SK-N-SH (cell line): ENCODE measurements at regions not wholly inside any gene's neighbourhood (a gene's known extent, or its start where the extent isn't known, plus 50 kb on each side); places are given as distances from the start of the nearest gene placed in this dataset.

Experiments used
- EP300 ChIP-seq, 2 experiments: IDR thresholded peaks; 2 replicates each; pipeline versions ENCODE4 v1.4.0 to v1.6.1; 2012; ENCODE audit warnings: borderline replicate concordance in 1 of 2, low read depth in 1 of 2, low read length in 1 of 2
- POLR2AphosphoS5 ChIP-seq: IDR thresholded peaks from 2 replicates; pipeline ENCODE4 v1.6.1; 2012; ENCODE audit warnings: low read depth, low read length
- TF ChIP-seq, protein P1 (sequence below): fragments of 200-600 bp; sonication (generic); IDR thresholded peaks from 2 replicates; pipeline ENCODE4 v1.6.1; 2017; ENCODE audit warnings: antibody characterized with exemption, mild to moderate bottlenecking, moderate library complexity

DNA sequence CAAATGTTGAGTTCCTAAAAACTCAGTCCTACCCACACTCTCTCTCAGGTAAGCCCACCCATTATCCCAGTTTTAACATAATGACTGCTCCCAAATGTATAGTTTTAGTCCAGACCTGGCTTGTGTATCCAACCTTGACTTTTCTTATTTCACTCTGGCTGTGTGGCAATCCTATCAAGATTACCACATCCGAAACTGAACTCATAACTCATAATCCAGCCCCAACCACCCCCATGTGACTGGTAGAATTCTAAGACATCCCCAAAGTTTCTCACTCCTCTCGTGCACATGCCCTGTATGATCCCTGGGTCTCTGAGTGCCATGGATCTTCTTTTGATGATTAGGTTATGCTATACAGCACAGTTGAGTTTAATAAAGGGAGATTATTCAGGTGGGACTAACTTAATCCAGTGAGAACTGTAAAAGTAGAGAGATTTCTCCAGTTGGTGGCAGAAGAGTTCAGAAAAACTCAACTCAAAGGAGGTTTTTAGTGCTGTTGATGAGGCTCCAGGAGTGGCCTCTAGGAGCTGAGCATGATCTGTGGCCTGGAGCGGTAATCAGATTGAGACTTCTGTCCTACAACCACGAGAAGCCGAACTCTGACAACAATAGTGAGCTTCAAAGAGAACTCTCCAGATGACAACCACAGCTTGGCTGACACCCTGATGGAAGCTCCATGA is 413.4 kb downstream of the ZNF536 start:
- TF ChIP-seq POLR2AphosphoS5 = no peak
- TF ChIP-seq, protein P1, sequence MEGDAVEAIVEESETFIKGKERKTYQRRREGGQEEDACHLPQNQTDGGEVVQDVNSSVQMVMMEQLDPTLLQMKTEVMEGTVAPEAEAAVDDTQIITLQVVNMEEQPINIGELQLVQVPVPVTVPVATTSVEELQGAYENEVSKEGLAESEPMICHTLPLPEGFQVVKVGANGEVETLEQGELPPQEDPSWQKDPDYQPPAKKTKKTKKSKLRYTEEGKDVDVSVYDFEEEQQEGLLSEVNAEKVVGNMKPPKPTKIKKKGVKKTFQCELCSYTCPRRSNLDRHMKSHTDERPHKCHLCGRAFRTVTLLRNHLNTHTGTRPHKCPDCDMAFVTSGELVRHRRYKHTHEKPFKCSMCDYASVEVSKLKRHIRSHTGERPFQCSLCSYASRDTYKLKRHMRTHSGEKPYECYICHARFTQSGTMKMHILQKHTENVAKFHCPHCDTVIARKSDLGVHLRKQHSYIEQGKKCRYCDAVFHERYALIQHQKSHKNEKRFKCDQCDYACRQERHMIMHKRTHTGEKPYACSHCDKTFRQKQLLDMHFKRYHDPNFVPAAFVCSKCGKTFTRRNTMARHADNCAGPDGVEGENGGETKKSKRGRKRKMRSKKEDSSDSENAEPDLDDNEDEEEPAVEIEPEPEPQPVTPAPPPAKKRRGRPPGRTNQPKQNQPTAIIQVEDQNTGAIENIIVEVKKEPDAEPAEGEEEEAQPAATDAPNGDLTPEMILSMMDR = no peak
- no peak for TF ChIP-seq EP300 (IDR thresholded peaks at IDR 0.05; ENCODE audit: borderline replicate concordance in 1 of 2, low read depth in 1 of 2, low read length in 1 of 2)
